ENCODE measurements at regions not wholly inside any gene's neighbourhood (a gene's known extent, or its start where the extent isn't known, plus 50 kb on each side); places are given as distances from the start of the nearest gene placed in this dataset.

GRCh38 chr2:21289989-21290388, 166.2 kb downstream of the TDRD15 start:
- no peak for TF ChIP-seq REST (IDR thresholded peaks at IDR 0.05; ENCODE audit: insufficient read depth in 1 of 2, low read depth in 2 of 2, low read length in 2 of 2)

DNA sequence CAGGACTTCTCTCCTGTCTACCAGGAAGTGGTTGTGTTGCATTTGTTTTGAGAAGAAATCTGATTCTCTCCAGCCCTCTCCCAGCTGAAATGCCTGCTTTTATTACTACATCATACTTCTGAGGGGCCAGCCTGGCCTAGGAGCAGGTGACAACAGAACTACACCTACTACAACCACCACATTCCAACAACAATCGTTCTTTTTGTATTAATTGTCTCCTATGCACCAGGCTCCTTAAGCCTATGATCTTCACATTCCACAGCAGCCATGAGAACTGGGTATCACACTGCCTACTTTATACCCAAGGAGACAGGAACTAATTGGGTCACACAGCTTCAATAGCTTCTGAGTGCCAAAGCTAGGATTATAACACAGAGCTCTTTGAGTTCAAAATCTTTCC, 167.7 kb downstream of the TDRD15 start:
- no peak for TF ChIP-seq FOXP2 (optimal IDR thresholded peaks at IDR 0.05; ENCODE audit: borderline replicate concordance, extremely low read depth, extremely low read length, insufficient read depth)
- TF ChIP-seq POLR2AphosphoS5 (IDR thresholded peaks at IDR 0.05; ENCODE audit: low read depth, low read length): no peak
- no peak for TF ChIP-seq TAF1 (IDR thresholded peaks at IDR 0.05; ENCODE audit: borderline replicate concordance, insufficient read depth, low read length)
- no peak for TF ChIP-seq REST (IDR thresholded peaks at IDR 0.05; ENCODE audit: insufficient read depth in 1 of 2, low read depth in 2 of 2, low read length in 2 of 2)
- TF ChIP-seq SIN3A (IDR thresholded peaks at IDR 0.05; ENCODE audit: borderline replicate concordance, insufficient read depth, low read length): no peak

DNA sequence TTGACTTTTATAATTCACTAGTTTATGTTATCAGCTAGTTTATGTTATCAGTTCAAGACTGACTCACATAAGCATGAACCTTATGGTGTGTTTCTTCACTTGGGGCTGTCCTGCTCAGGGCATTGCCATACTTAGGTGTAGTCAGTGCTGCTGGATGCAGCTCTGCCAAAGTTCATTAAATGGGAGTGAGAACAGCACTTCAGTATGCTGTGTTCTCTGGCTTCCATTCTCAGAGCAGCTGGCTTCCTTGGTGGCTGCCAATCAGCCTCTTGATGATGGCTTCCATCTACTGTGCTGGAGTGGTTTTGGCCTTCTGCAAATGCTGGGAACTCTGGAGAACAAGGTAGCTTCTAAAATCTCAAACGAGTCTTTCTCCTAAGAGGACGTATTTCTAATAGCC, 170.7 kb downstream of the TDRD15 start:
- TF ChIP-seq REST (IDR thresholded peaks at IDR 0.05; ENCODE audit: insufficient read depth in 1 of 2, low read depth in 2 of 2, low read length in 2 of 2) (no peak), FOXP2 (optimal IDR thresholded peaks at IDR 0.05; ENCODE audit: borderline replicate concordance, extremely low read depth, extremely low read length, insufficient read depth) (no peak), POLR2AphosphoS5 (IDR thresholded peaks at IDR 0.05; ENCODE audit: low read depth, low read length) (no peak), TAF1 (IDR thresholded peaks at IDR 0.05; ENCODE audit: borderline replicate concordance, insufficient read depth, low read length) (no peak), SIN3A (IDR thresholded peaks at IDR 0.05; ENCODE audit: borderline replicate concordance, insufficient read depth, low read length) (no peak)

GRCh38 chr2:21299411-21299810, 175.6 kb downstream of the TDRD15 start:
- TF ChIP-seq REST (IDR thresholded peaks at IDR 0.05; ENCODE audit: insufficient read depth in 1 of 2, low read depth in 2 of 2, low read length in 2 of 2): no peak
- no peak for TF ChIP-seq POLR2AphosphoS5 (IDR thresholded peaks at IDR 0.05; ENCODE audit: low read depth, low read length)
- no peak for TF ChIP-seq FOXP2 (optimal IDR thresholded peaks at IDR 0.05; ENCODE audit: borderline replicate concordance, extremely low read depth, extremely low read length, insufficient read depth)
- no peak for TF ChIP-seq SIN3A (IDR thresholded peaks at IDR 0.05; ENCODE audit: borderline replicate concordance, insufficient read depth, low read length)
- TF ChIP-seq TAF1 (IDR thresholded peaks at IDR 0.05; ENCODE audit: borderline replicate concordance, insufficient read depth, low read length): no peak

DNA sequence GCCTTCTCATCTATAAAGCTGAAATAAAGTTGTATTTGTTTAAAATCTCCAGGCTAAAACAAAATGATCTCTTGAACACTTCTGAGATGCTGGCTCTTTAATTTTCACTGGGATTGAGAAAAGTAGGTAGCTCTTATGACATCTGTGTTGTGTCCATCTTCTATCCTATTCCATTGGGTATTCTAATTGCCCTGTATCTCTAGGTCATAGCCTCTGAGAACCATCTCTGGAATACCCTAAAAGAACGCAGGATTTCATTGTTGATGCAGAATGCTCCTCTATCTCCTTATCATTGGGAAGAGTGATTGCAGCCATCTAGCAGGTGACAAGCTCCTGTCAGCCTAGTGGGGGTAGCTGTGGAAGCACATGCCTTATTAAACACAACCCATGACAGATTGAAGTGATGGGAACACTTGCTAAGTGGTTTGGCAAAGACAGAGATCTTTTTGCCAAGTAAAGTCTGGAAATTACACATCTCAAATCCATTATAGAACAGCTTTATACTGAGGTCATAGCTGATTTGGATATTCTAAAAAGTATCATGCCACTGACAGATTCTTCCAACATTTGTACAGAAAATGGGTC, 178.2 kb downstream of the TDRD15 start:
- TF ChIP-seq REST (IDR thresholded peaks at IDR 0.05; ENCODE audit: insufficient read depth in 1 of 2, low read depth in 2 of 2, low read length in 2 of 2): no peak

Measured in PFSK-1 (cell line).